ENCODE measurements at regions not wholly inside any gene's neighbourhood (a gene's known extent, or its start where the extent isn't known, plus 50 kb on each side); places are given as distances from the start of the nearest gene placed in this dataset.
"Not testable (repeated sequence)": the region's sequence is repeated elsewhere in the genome, so short reads cannot be mapped to it uniquely, and the experiment has no call there.

GRCh38 chr22:27310966-27311697 is 490.4 kb downstream of the MN1 start:
- H3K4me3 Mint-ChIP-seq: no peak overlapping the region
- intact Hi-C loops (cut with micrococcal nuclease): no loop called here
- no peaks in the 10 kb centered on the region for H3K27me3 Mint-ChIP-seq
- H3K27ac Mint-ChIP-seq: no peak overlapping the region
- H3K36me3 Mint-ChIP-seq (ENCODE audit: low read depth): no peaks in the 10 kb centered on the region
- H3K4me1 Mint-ChIP-seq: no peaks in the 10 kb centered on the region
- DNase-seq: no peak
- H3K9me3 Mint-ChIP-seq: peaks cover 5% of the 10 kb centered on the region

- H3K9me3 Mint-ChIP-seq: peaks cover 5% of the 10 kb centered on the region
- H3K36me3 Mint-ChIP-seq (ENCODE audit: low read depth): no peaks in the 10 kb centered on the region
- no peak overlapping the region for H3K4me3 Mint-ChIP-seq
- no peak for DNase-seq
- H3K27me3 Mint-ChIP-seq: no peaks in the 10 kb centered on the region
- intact Hi-C loops (cut with micrococcal nuclease): no loop called here
- no peak overlapping the region for H3K27ac Mint-ChIP-seq
- H3K4me1 Mint-ChIP-seq: no peaks in the 10 kb centered on the region
These were observed 489.6 kb downstream of the MN1 start for GRCh38 chr22:27311698-27312550.

GRCh38 chr22:27312565-27312964 is 489.0 kb downstream of the MN1 start:
- Mint-ChIP-seq H3K4me3 (no peak overlapping the region), H3K27ac (no peak overlapping the region), H3K36me3 (ENCODE audit: low read depth) (no peaks in the 10 kb centered on the region), H3K27me3 (no peaks in the 10 kb centered on the region), H3K9me3 (peaks cover 5% of the 10 kb centered on the region), H3K4me1 (no peaks in the 10 kb centered on the region)
- intact Hi-C loops (cut with micrococcal nuclease): no loop called here
- no peak for DNase-seq

- intact Hi-C loops (cut with micrococcal nuclease): no loop called here
- H3K9me3 Mint-ChIP-seq: peaks cover 1% of the 10 kb centered on the region
- no peak overlapping the region for H3K27ac Mint-ChIP-seq
- no peak for DNase-seq
- H3K27me3 Mint-ChIP-seq: peaks cover 5% of the 10 kb centered on the region
- H3K4me3 Mint-ChIP-seq: no peak overlapping the region
- H3K4me1 Mint-ChIP-seq: no peaks in the 10 kb centered on the region
- no peaks in the 10 kb centered on the region for H3K36me3 Mint-ChIP-seq (ENCODE audit: low read depth)
These were observed 488.3 kb downstream of the MN1 start for GRCh38 chr22:27312966-27313855.

DNA sequence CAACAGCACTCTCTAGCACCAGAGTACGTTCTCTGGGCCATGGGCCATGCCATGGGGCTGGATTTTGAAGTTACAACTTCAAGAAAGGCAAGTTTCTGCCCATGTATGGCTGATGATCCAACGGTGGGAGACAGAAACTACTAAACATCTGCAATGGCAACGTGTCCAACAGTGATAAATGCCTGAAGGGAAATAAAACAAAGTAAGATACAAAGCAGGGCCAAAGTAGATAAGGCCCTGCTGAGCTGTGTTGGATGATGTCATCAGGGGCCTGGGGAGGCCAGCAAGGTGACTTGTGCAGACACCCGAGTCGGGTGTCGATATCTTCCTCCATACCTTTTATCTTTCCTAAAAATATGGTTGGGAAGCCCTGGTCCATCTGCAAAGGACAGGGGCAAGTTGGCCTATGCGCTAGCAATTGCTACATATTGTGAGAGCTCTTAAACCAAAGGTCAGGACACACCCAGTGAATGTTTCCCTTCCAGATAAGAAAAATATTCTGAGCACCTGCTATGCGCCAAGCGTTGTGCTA is 487.2 kb downstream of the MN1 start:
- DNase-seq: no peak
- H3K27ac Mint-ChIP-seq: no peak overlapping the region
- peaks cover 13% of the 10 kb centered on the region for H3K27me3 Mint-ChIP-seq
- no peak overlapping the region for H3K4me3 Mint-ChIP-seq
- intact Hi-C loops (cut with micrococcal nuclease): no loop called here
- H3K36me3 Mint-ChIP-seq (ENCODE audit: low read depth): no peaks in the 10 kb centered on the region
- no peaks in the 10 kb centered on the region for H3K9me3 Mint-ChIP-seq
- H3K4me1 Mint-ChIP-seq: no peaks in the 10 kb centered on the region

DNA sequence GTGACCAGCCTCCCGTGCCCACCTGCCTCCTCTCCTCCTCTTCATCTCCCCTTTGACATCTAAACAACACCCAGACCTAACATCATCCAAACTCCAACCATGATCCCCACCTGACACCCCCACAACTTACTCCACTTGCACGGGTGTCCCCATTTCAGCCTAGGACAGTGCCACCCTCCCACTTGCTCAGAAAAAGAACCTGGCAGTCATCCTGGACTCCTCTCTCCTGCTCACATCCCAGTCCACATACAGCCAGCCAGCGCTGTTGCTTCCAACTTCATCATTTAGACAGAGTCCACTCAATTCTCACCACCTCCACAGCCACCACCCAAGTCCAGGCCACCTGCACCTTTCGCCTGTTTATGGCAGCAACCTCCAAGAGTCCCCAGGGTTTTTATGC is 485.7 kb downstream of the MN1 start:
- no peak overlapping the region for H3K4me3 Mint-ChIP-seq
- intact Hi-C loops (cut with micrococcal nuclease): no loop called here

DNA sequence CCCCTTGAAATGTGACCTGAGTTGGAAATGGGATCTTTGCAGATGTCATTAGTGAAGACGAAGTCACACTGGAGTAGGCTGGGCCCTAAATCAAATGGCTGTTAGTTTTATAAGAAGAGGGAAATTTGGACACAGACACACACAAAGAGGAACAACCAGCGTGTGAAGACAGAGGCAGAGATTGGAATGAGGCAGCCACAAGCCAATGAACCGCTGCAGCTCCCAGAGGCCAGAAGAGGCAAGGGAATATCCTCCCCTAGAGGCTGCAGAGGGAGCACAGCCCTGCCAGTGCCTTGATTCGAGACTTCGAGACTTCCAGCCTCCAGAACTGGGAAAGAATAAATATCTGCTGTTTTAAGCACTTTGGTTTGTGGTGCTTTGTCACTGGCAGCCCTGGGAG is 484.5 kb downstream of the MN1 start:
- H3K36me3 Mint-ChIP-seq (ENCODE audit: low read depth): no peaks in the 10 kb centered on the region
- H3K27ac Mint-ChIP-seq: no peak overlapping the region
- H3K27me3 Mint-ChIP-seq: peaks cover 14% of the 10 kb centered on the region
- H3K4me3 Mint-ChIP-seq: no peak overlapping the region
- no peaks in the 10 kb centered on the region for H3K4me1 Mint-ChIP-seq
- H3K9me3 Mint-ChIP-seq: no peaks in the 10 kb centered on the region
- intact Hi-C loops (cut with micrococcal nuclease): no loop called here
- no peak for DNase-seq

More for the DNA sequence above, 485.7 kb downstream of the MN1 start:
- H3K27me3 Mint-ChIP-seq: peaks cover 14% of the 10 kb centered on the region
- no peaks in the 10 kb centered on the region for H3K9me3 Mint-ChIP-seq
- no peak for DNase-seq
- no peak overlapping the region for H3K27ac Mint-ChIP-seq
- no peaks in the 10 kb centered on the region for H3K4me1 Mint-ChIP-seq
- H3K36me3 Mint-ChIP-seq (ENCODE audit: low read depth): no peaks in the 10 kb centered on the region

- H3K27ac Mint-ChIP-seq: no peak overlapping the region
- intact Hi-C loops (cut with micrococcal nuclease): no loop called here
- no peak overlapping the region for H3K4me3 Mint-ChIP-seq
- no peaks in the 10 kb centered on the region for H3K36me3 Mint-ChIP-seq (ENCODE audit: low read depth)
- H3K9me3 Mint-ChIP-seq: no peaks in the 10 kb centered on the region
- DNase-seq: no peak
- no peaks in the 10 kb centered on the region for H3K4me1 Mint-ChIP-seq
- peaks cover 14% of the 10 kb centered on the region for H3K27me3 Mint-ChIP-seq
These were observed 483.6 kb downstream of the MN1 start for GRCh38 chr22:27317971-27318428.

DNA sequence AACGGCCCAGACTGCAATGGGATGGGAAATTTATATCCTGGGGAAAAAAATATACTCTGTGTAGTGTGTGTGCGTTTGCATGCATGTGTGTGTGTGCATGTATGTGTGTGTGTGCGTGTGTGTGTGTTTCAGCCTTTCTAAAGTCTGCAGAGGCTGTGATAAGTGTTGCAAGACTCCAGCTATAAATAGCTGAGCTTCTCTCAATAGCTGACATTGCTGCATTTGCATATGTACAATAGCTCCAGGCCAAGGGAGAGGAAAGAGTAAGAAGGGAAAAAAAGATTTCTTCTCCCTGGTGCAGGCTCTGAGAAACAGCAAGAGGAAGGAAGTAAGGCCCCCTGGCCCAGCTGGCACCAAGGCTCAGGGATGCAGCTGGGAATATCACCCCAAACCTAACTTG is 483.0 kb downstream of the MN1 start:
- Mint-ChIP-seq H3K4me1 (no peaks in the 10 kb centered on the region), H3K4me3 (no peak overlapping the region), H3K27me3 (peaks cover 14% of the 10 kb centered on the region), H3K36me3 (ENCODE audit: low read depth) (no peaks in the 10 kb centered on the region), H3K27ac (no peak overlapping the region), H3K9me3 (no peaks in the 10 kb centered on the region)
- intact Hi-C loops (cut with micrococcal nuclease): no loop called here
- no peak for DNase-seq

DNA sequence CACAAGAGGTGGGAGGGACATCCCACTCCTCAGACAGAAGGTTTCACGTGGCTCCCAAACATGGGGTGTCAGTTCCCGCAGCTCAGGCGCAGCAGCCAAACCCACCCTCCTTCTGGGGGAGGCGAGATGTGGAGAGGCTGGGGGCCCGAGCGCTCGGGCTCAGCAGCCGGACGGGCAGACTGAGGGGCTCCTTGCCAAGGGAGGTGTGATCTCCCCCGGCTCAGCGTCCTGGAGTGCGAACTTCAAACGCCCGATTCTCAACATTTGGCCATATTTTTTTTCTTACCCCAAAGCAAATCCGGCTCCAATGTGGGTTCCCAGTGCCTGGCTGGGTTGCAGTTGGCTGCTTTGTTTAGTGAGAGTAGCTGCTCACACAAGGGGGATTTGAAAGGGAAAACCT is 477.9 kb downstream of the MN1 start:
- H3K9me3 Mint-ChIP-seq: no peaks in the 10 kb centered on the region
- no peak overlapping the region for H3K4me3 Mint-ChIP-seq
- no peaks in the 10 kb centered on the region for H3K4me1 Mint-ChIP-seq
- peaks cover 6% of the 10 kb centered on the region for H3K27me3 Mint-ChIP-seq
- intact Hi-C loops (cut with micrococcal nuclease): no loop called here
- H3K36me3 Mint-ChIP-seq (ENCODE audit: low read depth): no peaks in the 10 kb centered on the region
- no peak for DNase-seq
- no peak overlapping the region for H3K27ac Mint-ChIP-seq

GRCh38 chr22:27324908-27325307 is 476.6 kb downstream of the MN1 start:
- H3K36me3 Mint-ChIP-seq (ENCODE audit: low read depth); H3K27me3 Mint-ChIP-seq; intact Hi-C loops (cut with micrococcal nuclease); H3K27ac Mint-ChIP-seq; H3K9me3 Mint-ChIP-seq; H3K4me1 Mint-ChIP-seq; DNase-seq; H3K4me3 Mint-ChIP-seq: not testable (repeated sequence)

DNA sequence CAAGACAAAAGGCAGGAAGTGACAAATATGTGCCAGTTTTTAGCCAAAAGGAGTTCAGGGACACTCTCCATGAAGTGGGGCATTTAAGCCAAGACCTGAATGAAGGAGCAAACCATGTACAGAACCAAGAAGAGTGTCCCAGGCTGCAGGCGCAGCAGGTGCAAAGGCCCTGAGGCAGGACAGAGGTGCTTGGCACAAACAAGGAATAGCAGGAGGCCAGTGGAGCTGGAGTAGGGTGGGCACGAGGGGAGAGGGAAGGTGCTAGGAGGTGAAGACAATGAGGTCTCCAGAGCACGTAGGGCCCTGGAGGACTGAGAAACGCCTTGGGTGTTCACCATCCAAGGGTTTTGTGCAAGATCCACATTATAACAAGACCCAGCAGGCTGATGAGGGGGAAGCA is 474.1 kb downstream of the MN1 start:
- intact Hi-C loops (cut with micrococcal nuclease): no loop called here
- no peaks in the 10 kb centered on the region for H3K9me3 Mint-ChIP-seq
- no peak overlapping the region for H3K27ac Mint-ChIP-seq
- H3K4me3 Mint-ChIP-seq: no peak overlapping the region
- H3K36me3 Mint-ChIP-seq (ENCODE audit: low read depth): no peaks in the 10 kb centered on the region
- peaks cover 6% of the 10 kb centered on the region for H3K27me3 Mint-ChIP-seq
- no peak for DNase-seq
- H3K4me1 Mint-ChIP-seq: no peaks in the 10 kb centered on the region

DNA sequence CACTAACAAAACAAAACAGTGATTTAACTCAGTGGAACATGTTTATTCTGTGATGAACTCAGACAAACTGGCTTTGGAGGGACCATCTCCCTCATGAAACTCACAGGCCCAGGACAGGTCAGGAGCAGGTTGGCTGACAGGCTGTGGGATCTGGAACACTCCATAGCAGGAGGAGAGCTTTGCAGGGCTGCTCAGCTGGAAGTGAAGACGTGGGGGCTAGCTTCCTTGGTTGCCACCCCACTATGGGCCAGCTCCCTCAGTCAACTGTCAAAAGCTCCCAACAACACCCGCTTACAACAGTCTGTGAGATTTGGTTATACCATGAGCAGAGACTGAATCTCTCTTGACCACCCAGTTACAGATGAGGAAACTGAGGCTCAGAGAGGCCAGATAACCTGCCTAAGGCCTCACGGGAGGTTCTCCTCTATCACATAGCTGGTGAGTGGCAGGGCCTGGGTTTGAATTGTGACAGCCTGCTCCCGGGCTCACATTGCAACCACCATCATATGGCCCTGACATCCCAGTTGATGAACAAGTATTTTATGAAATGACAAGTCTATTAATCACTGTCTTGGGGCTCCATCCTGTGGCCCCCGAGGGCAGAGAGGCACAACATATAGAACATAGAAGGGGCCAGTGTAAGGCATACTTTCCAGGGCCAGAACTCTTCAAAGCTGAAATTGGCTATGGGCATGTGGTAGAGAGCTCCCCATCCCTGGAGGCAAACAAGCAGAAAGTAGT is 473.4 kb downstream of the MN1 start:
- H3K4me3 Mint-ChIP-seq: no peak overlapping the region
- H3K27ac Mint-ChIP-seq: no peak overlapping the region
- intact Hi-C loops (cut with micrococcal nuclease): no loop called here
- H3K27me3 Mint-ChIP-seq: peaks cover 8% of the 10 kb centered on the region
- no peaks in the 10 kb centered on the region for H3K4me1 Mint-ChIP-seq
- no peaks in the 10 kb centered on the region for H3K9me3 Mint-ChIP-seq
- DNase-seq: no peak
- no peaks in the 10 kb centered on the region for H3K36me3 Mint-ChIP-seq (ENCODE audit: low read depth)

All from activated CD4-positive, alpha-beta T cell treated with anti-CD3 and anti-CD28 coated beads, Interleukin-2, amount 10 ng/mL, durations not matched to agents 24 days and 14 days (primary cell).